Keratinocyte (primary cell): ENCODE measurements at regions not wholly inside any gene's neighbourhood (a gene's known extent, or its start where the extent isn't known, plus 50 kb on each side); places are given as distances from the start of the nearest gene placed in this dataset.

Source experiments
- DNase-seq: peaks from one replicate; pipeline ENCODE4 v3.0.0-alpha.2; 2011; ENCODE audit warnings: low read depth, missing footprints, low spot score
- FAIRE-seq: peaks from 2 replicates; lab custom pipeline; 2011; peaks lifted over from hg19 to GRCh38; lab: Jason Lieb, UNC
- H2AFZ ChIP-seq: 2 replicates; pipeline ENCODE4 v1.6.0; 2012; ENCODE audit warnings: low read length, control low read depth, inconsistent platforms; ENCODE audit not compliant: control insufficient read depth
- H3K27ac ChIP-seq: 2 replicates; pipeline ENCODE4 v1.5.1; 2011; ENCODE audit warnings: low read length; ENCODE audit not compliant: control insufficient read depth, insufficient read depth
- H3K27me3 ChIP-seq: 3 replicates; pipeline ENCODE4 v1.6.0; 2011; ENCODE audit warnings: low read length; ENCODE audit not compliant: control insufficient read depth, insufficient read depth; ENCODE audit errors: extremely low read depth
- H3K36me3 ChIP-seq, 2 experiments: 2 replicates in 1 of 2; 3 replicates in 1 of 2; pipeline ENCODE4 v1.5.1; 2011; ENCODE audit warnings: low read length in 2 of 2, mild to moderate bottlenecking in 1 of 2; ENCODE audit not compliant: control insufficient read depth in 2 of 2, insufficient read depth in 2 of 2; ENCODE audit errors: extremely low read depth in 1 of 2
- H3K4me1 ChIP-seq: 3 replicates; pipeline ENCODE4 v1.5.1; 2011; ENCODE audit warnings: low read length; ENCODE audit not compliant: control insufficient read depth, insufficient read depth; ENCODE audit errors: extremely low read depth
- H3K4me2 ChIP-seq: 3 replicates; pipeline ENCODE4 v1.6.0; 2011; ENCODE audit warnings: low read depth, low read length; ENCODE audit not compliant: control insufficient read depth, insufficient read depth; ENCODE audit errors: extremely low read depth
- H3K4me3 ChIP-seq, 3 experiments: fragments of 200-600 bp in 1 of 3; sonication (generic) in 1 of 3; 2 replicates in 2 of 3; 3 replicates in 1 of 3; pipeline ENCODE4 v1.5.1; 2011 to 2016; ENCODE audit warnings: low read length in 3 of 3, mild to moderate bottlenecking in 3 of 3, control low read depth in 2 of 3, inconsistent platforms in 1 of 3, low read depth in 1 of 3, mixed read lengths in 1 of 3, mixed run types in 1 of 3, moderate library complexity in 1 of 3; ENCODE audit not compliant: control insufficient read depth in 2 of 3, insufficient read depth in 2 of 3; ENCODE audit errors: extremely low read depth in 1 of 3
- H3K79me2 ChIP-seq: 2 replicates; pipeline ENCODE4 v1.6.0; 2012; ENCODE audit warnings: low read length; ENCODE audit not compliant: control insufficient read depth, insufficient read depth
- H3K9ac ChIP-seq: 3 replicates; pipeline ENCODE4 v1.6.0; 2011; ENCODE audit warnings: low read length; ENCODE audit not compliant: control insufficient read depth, insufficient read depth; ENCODE audit errors: extremely low read depth
- H3K9me1 ChIP-seq: 3 replicates; pipeline ENCODE4 v1.6.0; 2011; ENCODE audit warnings: low read length; ENCODE audit not compliant: control insufficient read depth, insufficient read depth; ENCODE audit errors: extremely low read depth
- H3K9me3 ChIP-seq: 2 replicates; pipeline ENCODE4 v1.5.1; 2012; ENCODE audit warnings: low read depth, low read length; ENCODE audit not compliant: control insufficient read depth
- H4K20me1 ChIP-seq: 3 replicates; pipeline ENCODE4 v1.6.0; 2011; ENCODE audit warnings: low read length; ENCODE audit not compliant: control insufficient read depth, insufficient read depth; ENCODE audit errors: extremely low read depth
- CTCF ChIP-seq, 3 experiments: IDR thresholded peaks in 1 of 3; conservative IDR thresholded peaks in 1 of 3; optimal IDR thresholded peaks in 1 of 3; 2 replicates in 2 of 3; 3 replicates in 1 of 3; pipeline versions ENCODE3 to v1.5.1; 2011; ENCODE audit warnings: low read length in 3 of 3, mild to moderate bottlenecking in 3 of 3, moderate library complexity in 2 of 3, control low read depth in 1 of 3, inconsistent platforms in 1 of 3; ENCODE audit not compliant: insufficient read depth in 2 of 3; ENCODE audit errors: extremely low read depth in 1 of 3
- EZH2 ChIP-seq: IDR thresholded peaks from one replicate; pipeline ENCODE4 v1.6.1; 2012; ENCODE audit warnings: inconsistent platforms, mild to moderate bottlenecking, low read length, moderate library complexity
- dilution Hi-C: fragments of 300-500 bp; cut with MboI; formaldehyde crosslinking; loops from one replicate; pipeline ENCODE4 v1.7.0; 2020; ENCODE audit warnings: low sequenced_read_pairs; ENCODE audit not compliant: extremely low pct_ligation_motif_present

DNA sequence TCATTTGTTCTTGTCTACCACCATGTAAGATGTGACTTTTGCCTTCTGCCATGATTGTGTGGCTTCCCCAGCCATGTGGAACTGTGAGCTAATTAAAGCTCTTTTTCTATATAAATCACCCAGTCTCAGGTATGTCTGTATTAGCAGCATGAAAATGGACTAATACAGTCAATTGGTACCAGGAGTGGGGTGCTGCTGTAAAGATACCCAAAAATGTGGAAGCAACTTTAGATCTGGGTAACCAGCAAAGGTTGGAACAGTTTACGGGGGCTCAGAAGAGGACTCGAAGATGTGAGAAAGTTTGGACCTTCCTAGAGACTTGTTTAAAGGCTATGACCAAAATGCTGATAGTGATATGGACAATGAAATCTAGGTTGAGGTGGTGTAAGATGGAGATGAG, 488.9 kb downstream of the ISL1 start:
- H3K9me3 ChIP-seq: no peaks in the 10 kb centered on the region
- no peaks in the 10 kb centered on the region for H4K20me1 ChIP-seq
- no peaks in the 10 kb centered on the region for H3K9me1 ChIP-seq
- FAIRE-seq: no peak
- no peaks in the 10 kb centered on the region for H3K79me2 ChIP-seq
- dilution Hi-C loops: no loop called here
- H2AFZ ChIP-seq: no peak overlapping the region
- H3K36me3 ChIP-seq: no peaks in the 10 kb centered on the region
- H3K9ac ChIP-seq: no peak overlapping the region
- no peak for DNase-seq
- no peak for TF ChIP-seq EZH2
- TF ChIP-seq CTCF (optimal IDR thresholded peaks at IDR 0.05 in 1 of 3, IDR thresholded peaks at IDR 0.05 in 1 of 3, conservative IDR thresholded peaks at IDR 0.05 in 1 of 3; ENCODE audit: extremely low read depth in 1 of 3, insufficient read depth in 2 of 3, low read length in 3 of 3): no peak
- H3K4me2 ChIP-seq: no peak overlapping the region
- no peak overlapping the region for H3K27ac ChIP-seq
- no peaks in the 10 kb centered on the region for H3K27me3 ChIP-seq
- H3K4me1 ChIP-seq: no peaks in the 10 kb centered on the region
- no peak overlapping the region for H3K4me3 ChIP-seq

- no peak overlapping the region for H3K4me3 ChIP-seq
- DNase-seq: no peak
- no peaks in the 10 kb centered on the region for H3K9me1 ChIP-seq
- no peaks in the 10 kb centered on the region for H3K27me3 ChIP-seq
- H3K9ac ChIP-seq: no peak overlapping the region
- no peak for TF ChIP-seq CTCF (optimal IDR thresholded peaks at IDR 0.05 in 1 of 3, IDR thresholded peaks at IDR 0.05 in 1 of 3, conservative IDR thresholded peaks at IDR 0.05 in 1 of 3; ENCODE audit: extremely low read depth in 1 of 3, insufficient read depth in 2 of 3, low read length in 3 of 3)
- no peak for TF ChIP-seq EZH2
- no peaks in the 10 kb centered on the region for H4K20me1 ChIP-seq
- H3K27ac ChIP-seq: no peak overlapping the region
- H3K4me2 ChIP-seq: no peak overlapping the region
- H3K9me3 ChIP-seq: no peaks in the 10 kb centered on the region
- H2AFZ ChIP-seq: no peak overlapping the region
- H3K79me2 ChIP-seq: no peaks in the 10 kb centered on the region
- no peaks in the 10 kb centered on the region for H3K4me1 ChIP-seq
- H3K36me3 ChIP-seq: no peaks in the 10 kb centered on the region
- no peak for FAIRE-seq
- dilution Hi-C loops: no loop called here
Measured at GRCh38 chr5:51881901-51882300, 498.7 kb downstream of the ISL1 start.
